Mucosa of descending colon (tissue), 3 donors: ENCODE measurements at regions not wholly inside any gene's neighbourhood (a gene's known extent, or its start where the extent isn't known, plus 50 kb on each side); places are given as distances from the start of the nearest gene placed in this dataset.
"Not testable (repeated sequence)": the region's sequence is repeated elsewhere in the genome, so short reads cannot be mapped to it uniquely, and the experiment has no call there.

Experiments used
- ATAC-seq: fragments of 200-7000 bp; cut with Tn5 transposase; one replicate; pipeline ENCODE4 v1.9.1; 2020; ENCODE audit warnings: mild to moderate bottlenecking, moderate library complexity
- DNase-seq, 3 donors: peaks; one replicate each; pipeline ENCODE4 v3.0.0-alpha.2; 2020
- H3K36me3 ChIP-seq: fragments of 200-600 bp; one replicate; pipeline ENCODE4 v1.8.0; 2021; ENCODE audit warnings: low read depth, mild to moderate bottlenecking
- H3K4me1 ChIP-seq: fragments of 200-600 bp; one replicate; pipeline ENCODE4 v1.8.0; 2021; ENCODE audit warnings: low read depth, mild to moderate bottlenecking
- H3K4me3 ChIP-seq: fragments of 200-600 bp; one replicate; pipeline ENCODE4 v1.8.0; 2021; ENCODE audit warnings: mild to moderate bottlenecking
- H3K9me3 ChIP-seq: fragments of 200-600 bp; one replicate; pipeline ENCODE4 v1.8.0; 2021; ENCODE audit warnings: mild to moderate bottlenecking
- CTCF ChIP-seq: fragments of 200-600 bp; IDR thresholded peaks from one replicate; pipeline ENCODE4 v1.8.0; 2022; ENCODE audit warnings: antibody characterized with exemption, mild to moderate bottlenecking
- intact Hi-C, 2 donors: fragments of 100-400 bp; cut with DNase I in 1 of 2; cut with micrococcal nuclease in 1 of 2; formaldehyde crosslinking; loops; one replicate each; pipeline versions ENCODE4 v1.11.0 to v1.11.1; 2022; cut with DNase I, micrococcal nuclease
- donor health status: DM: no; HTN: no; CAD: no; lungs with moderate emphysema.
- donor health status: DM: no; HTN: no; CAD: no.
- donor health status: DM: no; HTN: yes; CAD: no.

GRCh38 chr15:35247150-35247549 is 162.1 kb upstream of the NANOGP8 start:
- no peaks in the 10 kb centered on the region for H3K4me1 ChIP-seq
- ATAC-seq = no peak
- intact Hi-C loops = no loop called here

GRCh38 chr15:35246451-35246850 is 161.4 kb upstream of the NANOGP8 start:
- Histone ChIP-seq H3K4me1 (no peaks in the 10 kb centered on the region), H3K9me3 (no peaks in the 10 kb centered on the region), H3K4me3 (no peak overlapping the region), H3K36me3 (no peaks in the 10 kb centered on the region)
- DNase-seq (no peak), ATAC-seq (no peak)
- no peak for TF ChIP-seq CTCF
- intact Hi-C loops = no loop called here

More at GRCh38 chr15:35247150-35247549, 162.1 kb upstream of the NANOGP8 start:
- H3K36me3 ChIP-seq = no peaks in the 10 kb centered on the region
- no peaks in the 10 kb centered on the region for H3K9me3 ChIP-seq
- TF ChIP-seq CTCF = no peak
- H3K4me3 ChIP-seq = no peak overlapping the region
- DNase-seq = peak in 1 of 3 donors; percentile 6

- H3K4me1 ChIP-seq, H3K9me3 ChIP-seq, H3K36me3 ChIP-seq, ATAC-seq, DNase-seq, intact Hi-C loops, H3K4me3 ChIP-seq: not testable (repeated sequence)
These were observed 160.6 kb upstream of the NANOGP8 start for GRCh38 chr15:35245681-35246080.

- no peak for DNase-seq
- no peak overlapping the region for H3K4me3 ChIP-seq
- H3K9me3 ChIP-seq = no peaks in the 10 kb centered on the region
- no peak for ATAC-seq
- no peak for TF ChIP-seq CTCF
- H3K36me3 ChIP-seq = no peaks in the 10 kb centered on the region
- intact Hi-C loops = no loop called here
- H3K4me1 ChIP-seq = no peaks in the 10 kb centered on the region
These were observed 159.1 kb upstream of the NANOGP8 start for GRCh38 chr15:35244227-35244626.

- Histone ChIP-seq H3K4me1 (no peaks in the 10 kb centered on the region), H3K4me3 (no peak overlapping the region), H3K9me3 (no peaks in the 10 kb centered on the region), H3K36me3 (no peaks in the 10 kb centered on the region)
- DNase-seq (no peak), ATAC-seq (no peak)
- no peak for TF ChIP-seq CTCF
- intact Hi-C loops = no loop called here
These were observed 158.7 kb upstream of the NANOGP8 start for GRCh38 chr15:35243758-35244157.

GRCh38 chr15:35239693-35240092 is 154.6 kb upstream of the NANOGP8 start:
- ATAC-seq, H3K36me3 ChIP-seq, H3K4me3 ChIP-seq, H3K9me3 ChIP-seq, H3K4me1 ChIP-seq, intact Hi-C loops, DNase-seq: not testable (repeated sequence)

GRCh38 chr15:35238448-35238847 is 153.4 kb upstream of the NANOGP8 start:
- H3K4me1 ChIP-seq, intact Hi-C loops, H3K4me3 ChIP-seq, ATAC-seq, DNase-seq, H3K9me3 ChIP-seq, H3K36me3 ChIP-seq: not testable (repeated sequence)
